ENCODE measurements at regions not wholly inside any gene's neighbourhood (a gene's known extent, or its start where the extent isn't known, plus 50 kb on each side); places are given as distances from the start of the nearest gene placed in this dataset.

- TF ChIP-seq CTCF (IDR thresholded peaks at IDR 0.05) = no peak
- no peak for TF ChIP-seq POLR2A (IDR thresholded peaks at IDR 0.05)
- TF ChIP-seq EP300 (IDR thresholded peaks at IDR 0.05) = no peak
These were observed 247.1 kb upstream of the SIX2 start for GRCh38 chr2:45256173-45256866.

Measured in tibial nerve (tissue), 4 donors.